Neural crest cell (in vitro differentiated cells): ENCODE measurements at regions not wholly inside any gene's neighbourhood (a gene's known extent, or its start where the extent isn't known, plus 50 kb on each side); places are given as distances from the start of the nearest gene placed in this dataset.

ENCODE experiments used
- DNase-seq: peaks from one replicate; pipeline ENCODE4 v3.0.0; 2021; ENCODE audit warnings: low read depth, mixed read lengths, low spot score
- H3K27ac Mint-ChIP-seq: one replicate; pipeline ENCODE4 v1.8.0; 2021; ENCODE audit warnings: mild to moderate bottlenecking, mixed read lengths; ENCODE audit not compliant: unreplicated experiment
- H3K27me3 Mint-ChIP-seq: 2 replicates; pipeline ENCODE4 v1.8.0; 2021; ENCODE audit warnings: low read depth, mild to moderate bottlenecking, mixed read lengths
- H3K36me3 Mint-ChIP-seq: 2 replicates; pipeline ENCODE4 v1.8.0; 2021; ENCODE audit warnings: low read depth, mild to moderate bottlenecking, mixed read lengths
- H3K4me1 Mint-ChIP-seq: 2 replicates; pipeline ENCODE4 v1.8.0; 2021; ENCODE audit warnings: mixed read lengths
- H3K4me3 Mint-ChIP-seq: one replicate; pipeline ENCODE4 v1.8.0; 2021; ENCODE audit warnings: mild to moderate bottlenecking, mixed read lengths
- H3K9me3 Mint-ChIP-seq: 2 replicates; pipeline ENCODE4 v1.8.0; 2021; ENCODE audit warnings: mixed read lengths
- TF ChIP-seq, protein P1 (sequence below): fragments of 200-600 bp; sonication (generic); conservative IDR thresholded peaks from 2 replicates; pipeline ENCODE4 v1.5.0; 2021; ENCODE audit warnings: antibody characterized with exemption, mild to moderate bottlenecking

DNA sequence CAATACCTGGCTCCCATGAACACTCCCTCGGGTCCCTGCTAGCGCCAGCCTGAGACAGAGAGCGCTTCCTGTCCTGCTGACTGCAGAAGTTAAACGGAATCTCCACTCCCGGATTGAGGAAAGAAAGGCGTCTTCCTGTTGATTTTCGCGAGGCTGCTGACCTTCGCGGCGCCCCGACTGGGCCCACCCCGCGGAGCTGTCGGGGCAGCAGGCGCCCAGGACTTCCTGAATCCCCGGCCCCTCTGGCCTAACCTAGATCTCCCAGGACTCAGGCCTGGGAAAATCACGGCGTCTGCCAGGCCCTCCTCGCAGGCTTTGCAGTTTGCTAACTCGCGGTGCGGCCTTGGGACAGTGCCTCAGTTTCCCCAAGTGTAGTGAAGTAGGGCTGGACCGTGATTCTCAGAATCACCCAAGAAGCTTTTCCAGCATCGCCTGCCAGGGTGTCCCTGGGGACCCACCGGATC, 108.8 kb downstream of the KCTD15 start:
- peaks cover 54% of the 10 kb centered on the region for H3K27me3 Mint-ChIP-seq
- peak overlapping the region; percentile 87 for H3K4me3 Mint-ChIP-seq
- TF ChIP-seq, protein P1, sequence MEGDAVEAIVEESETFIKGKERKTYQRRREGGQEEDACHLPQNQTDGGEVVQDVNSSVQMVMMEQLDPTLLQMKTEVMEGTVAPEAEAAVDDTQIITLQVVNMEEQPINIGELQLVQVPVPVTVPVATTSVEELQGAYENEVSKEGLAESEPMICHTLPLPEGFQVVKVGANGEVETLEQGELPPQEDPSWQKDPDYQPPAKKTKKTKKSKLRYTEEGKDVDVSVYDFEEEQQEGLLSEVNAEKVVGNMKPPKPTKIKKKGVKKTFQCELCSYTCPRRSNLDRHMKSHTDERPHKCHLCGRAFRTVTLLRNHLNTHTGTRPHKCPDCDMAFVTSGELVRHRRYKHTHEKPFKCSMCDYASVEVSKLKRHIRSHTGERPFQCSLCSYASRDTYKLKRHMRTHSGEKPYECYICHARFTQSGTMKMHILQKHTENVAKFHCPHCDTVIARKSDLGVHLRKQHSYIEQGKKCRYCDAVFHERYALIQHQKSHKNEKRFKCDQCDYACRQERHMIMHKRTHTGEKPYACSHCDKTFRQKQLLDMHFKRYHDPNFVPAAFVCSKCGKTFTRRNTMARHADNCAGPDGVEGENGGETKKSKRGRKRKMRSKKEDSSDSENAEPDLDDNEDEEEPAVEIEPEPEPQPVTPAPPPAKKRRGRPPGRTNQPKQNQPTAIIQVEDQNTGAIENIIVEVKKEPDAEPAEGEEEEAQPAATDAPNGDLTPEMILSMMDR = no peak
- no peaks in the 10 kb centered on the region for H3K9me3 Mint-ChIP-seq
- H3K27ac Mint-ChIP-seq = no peak overlapping the region
- peaks cover 15% of the 10 kb centered on the region for H3K4me1 Mint-ChIP-seq
- no peaks in the 10 kb centered on the region for H3K36me3 Mint-ChIP-seq
- no peak for DNase-seq

DNA sequence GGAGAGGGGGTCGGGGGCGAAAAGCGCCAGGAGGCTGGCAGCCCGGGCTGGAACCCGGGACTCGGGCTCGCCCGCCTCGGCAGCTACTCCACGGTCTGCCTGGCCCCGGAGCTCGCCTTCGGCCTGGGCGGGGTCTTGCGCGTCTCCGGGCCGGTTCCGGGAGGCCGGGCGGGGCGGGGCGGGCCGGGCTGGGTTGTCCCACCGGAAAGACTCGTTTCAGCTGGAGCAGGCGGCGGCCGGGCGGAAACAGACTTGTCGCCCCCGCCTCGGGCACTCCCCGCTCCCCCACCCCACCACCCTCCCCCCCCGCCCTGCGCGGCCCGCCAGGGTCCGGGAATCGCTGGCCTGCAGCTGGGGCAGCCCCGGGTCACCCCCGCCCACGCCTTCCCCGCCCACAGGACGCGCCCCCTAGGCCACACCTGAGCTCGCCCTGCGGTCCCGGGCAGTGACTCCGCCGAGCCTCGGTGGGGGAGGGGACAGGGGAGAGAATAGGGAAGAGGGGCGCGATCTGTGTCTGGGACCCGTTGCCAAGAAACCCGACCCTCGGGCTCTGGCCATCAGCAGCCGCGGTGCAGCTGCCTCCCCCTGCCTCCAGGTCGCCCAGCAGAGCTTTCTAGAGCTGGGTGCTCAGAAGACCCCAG, 109.4 kb downstream of the KCTD15 start:
- Mint-ChIP-seq H3K27ac (no peak overlapping the region), H3K27me3 (peaks cover 59% of the 10 kb centered on the region), H3K36me3 (no peaks in the 10 kb centered on the region), H3K9me3 (peaks cover 4% of the 10 kb centered on the region), H3K4me1 (peaks cover 15% of the 10 kb centered on the region), H3K4me3 (peak overlapping the region; percentile 87)
- TF ChIP-seq, protein P1 = no peak
- DNase-seq = peak; percentile 18

DNA sequence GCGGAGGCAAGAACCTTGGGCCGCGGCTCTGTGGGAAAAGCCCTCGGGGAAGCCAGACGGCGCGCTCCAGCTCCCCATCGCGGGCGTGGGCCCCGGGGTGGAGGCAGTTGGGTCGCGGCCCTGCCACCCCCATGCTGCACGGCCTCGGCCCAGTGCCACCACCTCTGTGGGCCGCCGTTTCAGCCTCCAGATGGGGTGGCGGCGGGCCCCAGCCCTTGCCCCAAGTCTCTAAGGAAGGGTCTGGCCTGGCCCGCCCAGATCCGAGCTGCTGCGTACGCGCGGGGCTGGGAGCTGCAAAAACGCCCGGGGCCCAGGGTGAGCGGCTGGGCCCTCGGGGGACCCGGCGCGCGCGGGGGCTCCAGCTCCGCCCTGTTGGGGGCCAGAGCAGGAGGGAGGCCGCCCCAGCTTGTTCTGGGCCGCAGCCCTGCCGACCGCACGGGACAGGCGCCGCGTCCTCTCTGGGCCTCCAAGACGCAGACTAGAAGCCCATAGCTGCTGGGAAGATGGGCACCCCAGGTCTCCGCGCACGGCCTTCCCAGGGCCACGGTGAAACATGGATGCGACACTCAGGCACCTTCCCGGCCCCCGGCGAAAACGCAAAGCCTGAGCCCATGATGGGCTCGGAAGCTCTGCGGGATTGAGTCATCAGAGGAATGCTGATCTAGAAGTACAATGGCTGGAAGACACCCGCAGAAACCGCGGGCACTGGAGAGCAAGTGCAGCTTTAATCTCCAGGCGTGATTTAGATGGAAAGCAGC, 110.1 kb downstream of the KCTD15 start:
- H3K4me3 Mint-ChIP-seq = peak overlapping the region; percentile 29

DNA sequence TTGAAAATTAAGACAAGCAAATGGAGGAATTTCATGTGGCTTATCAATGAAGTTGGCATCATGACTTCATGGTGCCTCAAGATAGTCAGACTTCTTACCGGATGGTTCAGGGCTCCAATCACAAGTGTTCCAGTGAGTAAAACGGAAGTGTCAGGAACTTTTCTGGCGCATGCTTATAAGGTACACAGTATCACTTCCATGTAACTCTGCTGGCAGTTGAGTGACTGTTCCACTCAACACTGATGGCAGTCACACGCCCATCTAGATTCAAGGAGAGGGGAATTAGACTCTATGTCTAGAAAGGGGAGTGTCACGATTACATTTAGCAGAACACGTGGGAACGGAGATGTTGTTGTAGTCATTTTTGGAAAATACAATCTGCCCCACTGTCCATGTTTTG, 114.3 kb downstream of the KCTD15 start:
- Mint-ChIP-seq H3K27me3 (peaks cover 38% of the 10 kb centered on the region), H3K4me1 (peaks cover 5% of the 10 kb centered on the region), H3K4me3 (no peak overlapping the region), H3K27ac (no peak overlapping the region), H3K9me3 (peaks cover 4% of the 10 kb centered on the region), H3K36me3 (no peaks in the 10 kb centered on the region)
- TF ChIP-seq, protein P1 = no peak
- DNase-seq = no peak

More for the DNA sequence above, 110.1 kb downstream of the KCTD15 start:
- peaks cover 15% of the 10 kb centered on the region for H3K4me1 Mint-ChIP-seq
- H3K27me3 Mint-ChIP-seq = peaks cover 60% of the 10 kb centered on the region
- no peaks in the 10 kb centered on the region for H3K36me3 Mint-ChIP-seq
- H3K9me3 Mint-ChIP-seq = peaks cover 4% of the 10 kb centered on the region
- TF ChIP-seq, protein P1 = no peak
- no peak overlapping the region for H3K27ac Mint-ChIP-seq
- DNase-seq = no peak

DNA sequence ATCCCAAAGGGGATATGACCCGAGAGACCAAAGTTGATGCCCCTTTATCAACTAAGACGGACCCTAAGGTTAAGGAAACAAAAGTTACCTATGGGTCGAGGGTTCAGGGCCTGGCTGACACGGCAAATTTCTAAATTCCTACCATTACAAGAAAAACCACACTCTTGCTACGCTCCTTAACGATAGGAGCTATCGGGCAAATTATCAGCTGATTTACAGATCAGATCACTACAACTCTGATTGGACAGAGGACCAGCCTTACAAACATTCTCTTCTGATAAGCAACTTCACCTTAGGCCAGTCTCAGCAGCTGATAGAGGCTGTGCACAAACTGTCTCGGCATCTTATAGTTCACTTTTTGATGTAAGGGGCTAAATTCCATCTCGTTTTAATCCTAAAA, 117.9 kb downstream of the KCTD15 start:
- TF ChIP-seq, protein P1 = no peak
- Mint-ChIP-seq H3K27ac (no peak overlapping the region), H3K36me3 (no peaks in the 10 kb centered on the region), H3K9me3 (peaks cover 6% of the 10 kb centered on the region), H3K4me3 (no peak overlapping the region), H3K4me1 (no peaks in the 10 kb centered on the region), H3K27me3 (peaks cover 9% of the 10 kb centered on the region)
- no peak for DNase-seq
